Progenitor cell of endocrine pancreas (in vitro differentiated cells): ENCODE measurements at regions not wholly inside any gene's neighbourhood (a gene's known extent, or its start where the extent isn't known, plus 50 kb on each side); places are given as distances from the start of the nearest gene placed in this dataset.

ENCODE experiments used
- DNase-seq: peaks from one replicate; pipeline ENCODE4 v3.0.0; 2021; ENCODE audit warnings: low spot score; ENCODE audit not compliant: unreplicated experiment
- H3K27ac Mint-ChIP-seq: 2 replicates; pipeline ENCODE4 v1.8.0; 2021; ENCODE audit warnings: mild to moderate bottlenecking, moderate library complexity, mixed read lengths
- H3K27me3 Mint-ChIP-seq: 2 replicates; pipeline ENCODE4 v1.8.0; 2021; ENCODE audit warnings: mixed read lengths
- H3K36me3 Mint-ChIP-seq: 2 replicates; pipeline ENCODE4 v1.8.0; 2022; ENCODE audit warnings: mixed read lengths; ENCODE audit not compliant: insufficient read depth
- H3K4me1 Mint-ChIP-seq: 2 replicates; pipeline ENCODE4 v1.8.0; 2021; ENCODE audit warnings: low read depth, mixed read lengths
- H3K4me3 Mint-ChIP-seq: 2 replicates; pipeline ENCODE4 v1.8.0; 2021; ENCODE audit warnings: low read depth, mild to moderate bottlenecking, moderate library complexity, mixed read lengths
- H3K9me3 Mint-ChIP-seq: 2 replicates; pipeline ENCODE4 v1.8.0; 2021; ENCODE audit warnings: low read depth, mixed read lengths
- CTCF ChIP-seq: fragments of 200-600 bp; sonication (generic); IDR thresholded peaks from one replicate; pipeline ENCODE4 v1.5.0; 2021; ENCODE audit warnings: antibody characterized with exemption, mild to moderate bottlenecking; ENCODE audit not compliant: unreplicated experiment

- H3K4me3 Mint-ChIP-seq: no peak overlapping the region
- no peak overlapping the region for H3K27ac Mint-ChIP-seq
- no peaks in the 10 kb centered on the region for H3K27me3 Mint-ChIP-seq
- DNase-seq: no peak
- no peak for TF ChIP-seq CTCF
- H3K4me1 Mint-ChIP-seq: no peaks in the 10 kb centered on the region
- no peaks in the 10 kb centered on the region for H3K9me3 Mint-ChIP-seq
- no peaks in the 10 kb centered on the region for H3K36me3 Mint-ChIP-seq
Observed at GRCh38 chr6:120282005-120282404, 932.4 kb upstream of the MAN1A1 start.

- Mint-ChIP-seq H3K4me1 (no peaks in the 10 kb centered on the region), H3K27ac (no peak overlapping the region), H3K36me3 (no peaks in the 10 kb centered on the region), H3K27me3 (no peaks in the 10 kb centered on the region), H3K4me3 (no peak overlapping the region), H3K9me3 (no peaks in the 10 kb centered on the region)
- TF ChIP-seq CTCF: no peak
- DNase-seq: no peak
Observed at GRCh38 chr6:120279466-120280167, 930.1 kb upstream of the MAN1A1 start.

- Mint-ChIP-seq H3K9me3 (no peaks in the 10 kb centered on the region), H3K27ac (no peak overlapping the region), H3K4me1 (no peaks in the 10 kb centered on the region), H3K27me3 (no peaks in the 10 kb centered on the region), H3K4me3 (no peak overlapping the region), H3K36me3 (no peaks in the 10 kb centered on the region)
- TF ChIP-seq CTCF: no peak
- DNase-seq: no peak
Observed at GRCh38 chr6:120278689-120279396, 929.3 kb upstream of the MAN1A1 start.

GRCh38 chr6:120274547-120274946 lies 925.0 kb upstream of the MAN1A1 start:
- H3K9me3 Mint-ChIP-seq: peaks cover 13% of the 10 kb centered on the region
- H3K4me3 Mint-ChIP-seq: no peak overlapping the region
- no peaks in the 10 kb centered on the region for H3K27me3 Mint-ChIP-seq
- H3K36me3 Mint-ChIP-seq: no peaks in the 10 kb centered on the region
- no peaks in the 10 kb centered on the region for H3K4me1 Mint-ChIP-seq
- TF ChIP-seq CTCF: no peak
- DNase-seq: no peak
- H3K27ac Mint-ChIP-seq: no peak overlapping the region

DNA sequence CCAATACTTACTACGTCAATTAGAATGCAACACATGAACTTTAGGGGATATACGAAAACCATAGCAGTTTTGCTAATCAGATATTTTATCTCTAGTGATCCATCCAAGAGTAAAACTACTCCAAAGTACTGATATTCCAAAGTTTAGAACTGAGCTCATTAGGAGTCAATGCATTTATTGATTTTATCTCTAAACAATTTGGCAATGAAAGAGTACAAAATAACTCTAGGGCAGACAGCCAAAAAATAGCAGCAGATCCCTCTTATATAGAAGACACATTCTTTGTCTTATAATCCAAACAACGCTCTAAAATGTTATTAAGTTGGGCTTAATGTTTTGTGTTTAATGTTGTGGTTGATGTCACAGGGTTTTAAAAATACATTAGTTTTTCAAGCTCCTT lies 923.9 kb upstream of the MAN1A1 start:
- no peak for TF ChIP-seq CTCF

More for the DNA sequence above, 923.9 kb upstream of the MAN1A1 start:
- Mint-ChIP-seq H3K27me3 (no peaks in the 10 kb centered on the region), H3K9me3 (peaks cover 13% of the 10 kb centered on the region), H3K4me3 (no peak overlapping the region), H3K27ac (no peak overlapping the region), H3K36me3 (no peaks in the 10 kb centered on the region), H3K4me1 (no peaks in the 10 kb centered on the region)
- DNase-seq: no peak
